SK-N-SH treated with all-trans-retinoic acid at 6 μM for 48 hours (cell line): ENCODE measurements at regions not wholly inside any gene's neighbourhood (a gene's known extent, or its start where the extent isn't known, plus 50 kb on each side); places are given as distances from the start of the nearest gene placed in this dataset.

Experiments used
- ATAC-seq: fragments of 200-7000 bp; cut with Tn5 transposase; 3 replicates; pipeline ENCODE4 v1.9.1; 2020; ENCODE audit warnings: mild to moderate bottlenecking, moderate library complexity
- ARNTL ChIP-seq: fragments of 450-650 bp; formaldehyde crosslinking; IDR thresholded peaks from 2 replicates; pipeline ENCODE4 v1.5.0; 2020; ENCODE audit warnings: low read depth, mild to moderate bottlenecking, moderate library complexity, borderline replicate concordance
- BACH2 ChIP-seq: fragments of 250-450 bp; sonication (Bioruptor Pico); IDR thresholded peaks from 2 replicates; pipeline ENCODE4 v1.9.0; 2021; ENCODE audit warnings: mild to moderate bottlenecking, borderline replicate concordance
- CSDC2 ChIP-seq: fragments of 250-450 bp; sonication (Bioruptor Pico); IDR thresholded peaks from 2 replicates; pipeline ENCODE4 v1.5.0; 2020; ENCODE audit warnings: mild to moderate bottlenecking, moderate library complexity
- ESRRG ChIP-seq: fragments of 250-450 bp; sonication (Bioruptor Pico); IDR thresholded peaks from 2 replicates; pipeline ENCODE4 v1.6.1; 2021; ENCODE audit warnings: mild to moderate bottlenecking
- GLIS3 ChIP-seq: fragments of 250-450 bp; sonication (Bioruptor Pico); IDR thresholded peaks from 2 replicates; pipeline ENCODE4 v1.5.0; 2020; ENCODE audit warnings: mild to moderate bottlenecking, moderate library complexity
- ISL1 ChIP-seq: fragments of 250-450 bp; sonication (Bioruptor Pico); IDR thresholded peaks from 2 replicates; pipeline ENCODE4 v2.1.2; 2022; ENCODE audit warnings: mild to moderate bottlenecking, moderate library complexity
- OSR1 ChIP-seq: fragments of 250-450 bp; sonication (Bioruptor Pico); IDR thresholded peaks from 2 replicates; pipeline ENCODE4 v1.8.0; 2022; ENCODE audit warnings: moderate library complexity, mild to moderate bottlenecking, inconsistent platforms
- PPARA ChIP-seq: fragments of 250-450 bp; sonication (Bioruptor Pico); IDR thresholded peaks from 2 replicates; pipeline ENCODE4 v1.5.0; 2020; ENCODE audit warnings: mild to moderate bottlenecking, borderline replicate concordance
- RARB ChIP-seq: fragments of 250-450 bp; sonication (Bioruptor Pico); IDR thresholded peaks from 2 replicates; pipeline ENCODE4 v1.8.0; 2021; ENCODE audit warnings: mild to moderate bottlenecking, moderate library complexity
- SNAI2 ChIP-seq: fragments of 250-450 bp; sonication (Bioruptor Pico); IDR thresholded peaks from 2 replicates; pipeline ENCODE4 v1.5.0; 2020; ENCODE audit warnings: mild to moderate bottlenecking, moderate library complexity
- TCF4 ChIP-seq: fragments of 250-450 bp; sonication (Bioruptor Pico); IDR thresholded peaks from 2 replicates; pipeline ENCODE4 v1.8.0; 2021; ENCODE audit warnings: mild to moderate bottlenecking, moderate library complexity, borderline replicate concordance
- TOX ChIP-seq: fragments of 250-450 bp; sonication (Bioruptor Pico); IDR thresholded peaks from 2 replicates; pipeline ENCODE4 v1.8.0; 2021; ENCODE audit warnings: mild to moderate bottlenecking, moderate library complexity, borderline replicate concordance
- ZC3H10 ChIP-seq: fragments of 250-450 bp; sonication (Bioruptor Pico); IDR thresholded peaks from 2 replicates; pipeline ENCODE4 v1.5.1; 2021; ENCODE audit warnings: mild to moderate bottlenecking, moderate library complexity
- ZFP3 ChIP-seq: fragments of 250-450 bp; sonication (Bioruptor Pico); IDR thresholded peaks from 2 replicates; pipeline ENCODE4 v1.5.0; 2020; ENCODE audit warnings: mild to moderate bottlenecking, moderate library complexity
- ZFP30 ChIP-seq: fragments of 450-650 bp; formaldehyde crosslinking; IDR thresholded peaks from 2 replicates; pipeline ENCODE4 v1.5.0; 2022; ENCODE audit warnings: mild to moderate bottlenecking, moderate library complexity
- ZNF565 ChIP-seq: fragments of 450-650 bp; formaldehyde crosslinking; conservative IDR thresholded peaks from 2 replicates; pipeline ENCODE4 v1.5.0; 2020; ENCODE audit warnings: low read depth, mild to moderate bottlenecking, moderate library complexity
- ZNF70 ChIP-seq: fragments of 450-650 bp; formaldehyde crosslinking; IDR thresholded peaks from 2 replicates; pipeline ENCODE4 v1.5.0; 2020; ENCODE audit warnings: mild to moderate bottlenecking, moderate library complexity
- ZNF8 ChIP-seq: fragments of 450-650 bp; formaldehyde crosslinking; IDR thresholded peaks from 2 replicates; pipeline ENCODE4 v1.5.0; 2020; ENCODE audit warnings: mild to moderate bottlenecking, moderate library complexity
- TF ChIP-seq, protein P1 (sequence below): fragments of 250-450 bp; sonication (Bioruptor Pico); IDR thresholded peaks from 2 replicates; pipeline ENCODE4 v1.5.1; 2020; ENCODE audit warnings: low read depth, mild to moderate bottlenecking, moderate library complexity
- TF ChIP-seq, protein P2 (sequence below): fragments of 250-450 bp; sonication (Bioruptor Pico); IDR thresholded peaks from 2 replicates; pipeline ENCODE4 v1.8.0; 2021; ENCODE audit warnings: low read depth, mild to moderate bottlenecking, moderate library complexity, borderline replicate concordance
- TF ChIP-seq, protein P3 (sequence below): fragments of 250-450 bp; sonication (Bioruptor Pico); IDR thresholded peaks from 2 replicates; pipeline ENCODE4 v1.5.0; 2020; ENCODE audit warnings: mild to moderate bottlenecking, moderate library complexity
- TF ChIP-seq, protein P4 (sequence below): fragments of 250-450 bp; sonication (Bioruptor Pico); IDR thresholded peaks from 2 replicates; pipeline ENCODE4 v1.5.1; 2021; ENCODE audit warnings: mild to moderate bottlenecking, moderate library complexity
- TF ChIP-seq, protein P5 (sequence below): fragments of 250-450 bp; sonication (Bioruptor Pico); IDR thresholded peaks from 2 replicates; pipeline ENCODE4 v1.8.0; 2020; ENCODE audit warnings: mild to moderate bottlenecking, moderate library complexity, borderline replicate concordance

DNA sequence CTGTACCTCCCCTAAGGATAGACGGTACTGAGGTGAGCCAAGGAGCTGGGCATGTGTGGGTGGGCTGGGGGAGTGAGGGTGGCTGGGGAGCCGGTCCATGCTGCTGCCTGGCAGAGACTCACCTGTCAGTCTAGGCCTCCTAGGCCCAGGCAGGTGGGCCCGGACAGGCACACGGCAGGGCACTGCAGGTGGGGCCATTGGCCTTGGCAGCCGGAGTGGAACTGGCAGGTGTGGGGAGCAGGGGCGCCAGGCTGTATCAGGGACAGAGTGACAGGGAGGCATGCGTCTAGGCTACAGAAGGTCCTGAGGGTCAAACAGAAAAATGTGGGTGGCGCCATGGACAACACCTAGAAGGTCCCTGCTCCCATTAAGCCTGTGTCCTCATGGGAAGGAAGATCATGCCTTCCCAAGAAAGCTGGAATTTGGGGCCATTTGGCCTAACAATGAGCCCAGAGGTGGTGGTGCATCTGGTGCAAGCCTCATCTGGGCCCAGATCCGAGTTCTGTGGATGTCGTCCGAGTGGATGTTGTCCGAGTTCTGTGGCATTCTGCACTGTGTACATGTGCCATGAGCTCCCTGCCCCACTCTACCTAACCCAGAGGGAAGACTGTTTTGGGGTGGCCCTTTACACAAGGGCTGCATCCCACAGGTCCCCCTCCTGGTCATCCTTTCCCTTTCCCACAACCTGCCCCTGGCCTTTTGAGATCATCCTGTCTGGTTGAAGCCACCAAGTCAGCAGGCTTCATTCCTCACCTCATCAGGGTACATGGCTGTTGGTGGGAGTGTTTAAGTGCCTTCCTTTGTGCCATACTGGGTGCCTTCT is 249.7 kb downstream of the GLI2 start:
- ATAC-seq, result no peak
- no peak for TF ChIP-seq RARB (CRISPR knock-in tag)
- TF ChIP-seq ZNF8 (CRISPR knock-in tag), result no peak
- TF ChIP-seq, protein P1, sequence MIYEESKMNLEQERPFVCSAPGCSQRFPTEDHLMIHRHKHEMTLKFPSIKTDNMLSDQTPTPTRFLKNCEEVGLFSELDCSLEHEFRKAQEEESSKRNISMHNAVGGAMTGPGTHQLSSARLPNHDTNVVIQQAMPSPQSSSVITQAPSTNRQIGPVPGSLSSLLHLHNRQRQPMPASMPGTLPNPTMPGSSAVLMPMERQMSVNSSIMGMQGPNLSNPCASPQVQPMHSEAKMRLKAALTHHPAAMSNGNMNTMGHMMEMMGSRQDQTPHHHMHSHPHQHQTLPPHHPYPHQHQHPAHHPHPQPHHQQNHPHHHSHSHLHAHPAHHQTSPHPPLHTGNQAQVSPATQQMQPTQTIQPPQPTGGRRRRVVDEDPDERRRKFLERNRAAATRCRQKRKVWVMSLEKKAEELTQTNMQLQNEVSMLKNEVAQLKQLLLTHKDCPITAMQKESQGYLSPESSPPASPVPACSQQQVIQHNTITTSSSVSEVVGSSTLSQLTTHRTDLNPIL, result no peak
- TF ChIP-seq, protein P2, sequence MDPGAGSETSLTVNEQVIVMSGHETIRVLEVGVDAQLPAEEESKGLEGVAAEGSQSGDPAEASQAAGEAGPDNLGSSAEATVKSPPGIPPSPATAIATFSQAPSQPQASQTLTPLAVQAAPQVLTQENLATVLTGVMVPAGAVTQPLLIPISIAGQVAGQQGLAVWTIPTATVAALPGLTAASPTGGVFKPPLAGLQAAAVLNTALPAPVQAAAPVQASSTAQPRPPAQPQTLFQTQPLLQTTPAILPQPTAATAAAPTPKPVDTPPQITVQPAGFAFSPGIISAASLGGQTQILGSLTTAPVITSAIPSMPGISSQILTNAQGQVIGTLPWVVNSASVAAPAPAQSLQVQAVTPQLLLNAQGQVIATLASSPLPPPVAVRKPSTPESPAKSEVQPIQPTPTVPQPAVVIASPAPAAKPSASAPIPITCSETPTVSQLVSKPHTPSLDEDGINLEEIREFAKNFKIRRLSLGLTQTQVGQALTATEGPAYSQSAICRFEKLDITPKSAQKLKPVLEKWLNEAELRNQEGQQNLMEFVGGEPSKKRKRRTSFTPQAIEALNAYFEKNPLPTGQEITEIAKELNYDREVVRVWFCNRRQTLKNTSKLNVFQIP, result no peak
- no peak for TF ChIP-seq ISL1 (CRISPR knock-in tag)
- TF ChIP-seq, protein P3, sequence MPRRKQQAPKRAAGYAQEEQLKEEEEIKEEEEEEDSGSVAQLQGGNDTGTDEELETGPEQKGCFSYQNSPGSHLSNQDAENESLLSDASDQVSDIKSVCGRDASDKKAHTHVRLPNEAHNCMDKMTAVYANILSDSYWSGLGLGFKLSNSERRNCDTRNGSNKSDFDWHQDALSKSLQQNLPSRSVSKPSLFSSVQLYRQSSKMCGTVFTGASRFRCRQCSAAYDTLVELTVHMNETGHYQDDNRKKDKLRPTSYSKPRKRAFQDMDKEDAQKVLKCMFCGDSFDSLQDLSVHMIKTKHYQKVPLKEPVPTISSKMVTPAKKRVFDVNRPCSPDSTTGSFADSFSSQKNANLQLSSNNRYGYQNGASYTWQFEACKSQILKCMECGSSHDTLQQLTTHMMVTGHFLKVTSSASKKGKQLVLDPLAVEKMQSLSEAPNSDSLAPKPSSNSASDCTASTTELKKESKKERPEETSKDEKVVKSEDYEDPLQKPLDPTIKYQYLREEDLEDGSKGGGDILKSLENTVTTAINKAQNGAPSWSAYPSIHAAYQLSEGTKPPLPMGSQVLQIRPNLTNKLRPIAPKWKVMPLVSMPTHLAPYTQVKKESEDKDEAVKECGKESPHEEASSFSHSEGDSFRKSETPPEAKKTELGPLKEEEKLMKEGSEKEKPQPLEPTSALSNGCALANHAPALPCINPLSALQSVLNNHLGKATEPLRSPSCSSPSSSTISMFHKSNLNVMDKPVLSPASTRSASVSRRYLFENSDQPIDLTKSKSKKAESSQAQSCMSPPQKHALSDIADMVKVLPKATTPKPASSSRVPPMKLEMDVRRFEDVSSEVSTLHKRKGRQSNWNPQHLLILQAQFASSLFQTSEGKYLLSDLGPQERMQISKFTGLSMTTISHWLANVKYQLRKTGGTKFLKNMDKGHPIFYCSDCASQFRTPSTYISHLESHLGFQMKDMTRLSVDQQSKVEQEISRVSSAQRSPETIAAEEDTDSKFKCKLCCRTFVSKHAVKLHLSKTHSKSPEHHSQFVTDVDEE (CRISPR knock-in tag), result no peak
- no peak for TF ChIP-seq CSDC2 (CRISPR knock-in tag)
- no peak for TF ChIP-seq SNAI2 (CRISPR knock-in tag)
- no peak for TF ChIP-seq ZNF565 (CRISPR knock-in tag)
- TF ChIP-seq, protein P4, sequence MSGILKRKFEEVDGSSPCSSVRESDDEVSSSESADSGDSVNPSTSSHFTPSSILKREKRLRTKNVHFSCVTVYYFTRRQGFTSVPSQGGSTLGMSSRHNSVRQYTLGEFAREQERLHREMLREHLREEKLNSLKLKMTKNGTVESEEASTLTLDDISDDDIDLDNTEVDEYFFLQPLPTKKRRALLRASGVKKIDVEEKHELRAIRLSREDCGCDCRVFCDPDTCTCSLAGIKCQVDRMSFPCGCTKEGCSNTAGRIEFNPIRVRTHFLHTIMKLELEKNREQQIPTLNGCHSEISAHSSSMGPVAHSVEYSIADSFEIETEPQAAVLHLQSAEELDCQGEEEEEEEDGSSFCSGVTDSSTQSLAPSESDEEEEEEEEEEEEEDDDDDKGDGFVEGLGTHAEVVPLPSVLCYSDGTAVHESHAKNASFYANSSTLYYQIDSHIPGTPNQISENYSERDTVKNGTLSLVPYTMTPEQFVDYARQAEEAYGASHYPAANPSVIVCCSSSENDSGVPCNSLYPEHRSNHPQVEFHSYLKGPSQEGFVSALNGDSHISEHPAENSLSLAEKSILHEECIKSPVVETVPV (CRISPR knock-in tag), result no peak
- TF ChIP-seq ZC3H10 (CRISPR knock-in tag), result no peak
- no peak for TF ChIP-seq ARNTL (CRISPR knock-in tag)
- TF ChIP-seq BACH2 (CRISPR knock-in tag), result no peak
- TF ChIP-seq ZFP3, result no peak
- no peak for TF ChIP-seq OSR1 (CRISPR knock-in tag)
- no peak for TF ChIP-seq ESRRG
- TF ChIP-seq GLIS3 (CRISPR knock-in tag), result no peak
- TF ChIP-seq, all 23 proteins: peak for 0

DNA sequence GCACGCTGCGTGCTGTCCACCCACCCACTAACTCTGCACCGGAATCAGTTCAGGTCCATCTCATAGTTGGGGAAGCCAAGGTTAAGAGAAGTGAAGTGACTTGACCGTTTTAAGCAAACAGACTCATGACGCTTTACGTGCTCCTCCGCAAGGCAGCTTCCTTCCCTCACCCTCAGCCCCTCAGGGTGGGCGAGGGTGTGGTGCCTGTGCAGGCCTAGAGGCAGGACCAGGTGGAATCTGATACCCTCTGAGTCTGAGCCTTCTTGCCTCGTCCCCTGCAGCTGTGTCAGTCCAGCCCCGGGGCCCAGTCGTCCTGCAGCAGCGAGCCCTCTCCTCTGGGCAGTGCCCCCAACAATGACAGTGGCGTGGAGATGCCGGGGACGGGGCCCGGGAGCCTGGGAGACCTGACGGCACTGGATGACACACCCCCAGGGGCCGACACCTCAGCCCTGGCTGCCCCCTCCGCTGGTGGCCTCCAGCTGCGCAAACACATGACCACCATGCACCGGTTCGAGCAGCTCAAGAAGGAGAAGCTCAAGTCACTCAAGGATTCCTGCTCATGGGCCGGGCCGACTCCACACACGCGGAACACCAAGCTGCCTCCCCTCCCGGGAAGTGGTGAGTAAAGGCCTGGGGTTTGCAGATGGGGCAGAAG is 250.5 kb downstream of the GLI2 start:
- no peak for ATAC-seq
- TF ChIP-seq, protein P4 (CRISPR knock-in tag), result no peak
- TF ChIP-seq ZFP30 (no peak), ZC3H10 (CRISPR knock-in tag) (no peak), ZNF70 (CRISPR knock-in tag) (no peak), BACH2 (CRISPR knock-in tag) (no peak), ZFP3 (no peak), GLIS3 (CRISPR knock-in tag) (no peak), PPARA (CRISPR knock-in tag) (no peak), OSR1 (CRISPR knock-in tag) (no peak), ZNF565 (CRISPR knock-in tag) (no peak), TOX (CRISPR knock-in tag) (no peak), TCF4 (CRISPR knock-in tag) (no peak), ZNF8 (CRISPR knock-in tag) (no peak), RARB (CRISPR knock-in tag) (no peak), ISL1 (CRISPR knock-in tag) (no peak)
- TF ChIP-seq, protein P5, sequence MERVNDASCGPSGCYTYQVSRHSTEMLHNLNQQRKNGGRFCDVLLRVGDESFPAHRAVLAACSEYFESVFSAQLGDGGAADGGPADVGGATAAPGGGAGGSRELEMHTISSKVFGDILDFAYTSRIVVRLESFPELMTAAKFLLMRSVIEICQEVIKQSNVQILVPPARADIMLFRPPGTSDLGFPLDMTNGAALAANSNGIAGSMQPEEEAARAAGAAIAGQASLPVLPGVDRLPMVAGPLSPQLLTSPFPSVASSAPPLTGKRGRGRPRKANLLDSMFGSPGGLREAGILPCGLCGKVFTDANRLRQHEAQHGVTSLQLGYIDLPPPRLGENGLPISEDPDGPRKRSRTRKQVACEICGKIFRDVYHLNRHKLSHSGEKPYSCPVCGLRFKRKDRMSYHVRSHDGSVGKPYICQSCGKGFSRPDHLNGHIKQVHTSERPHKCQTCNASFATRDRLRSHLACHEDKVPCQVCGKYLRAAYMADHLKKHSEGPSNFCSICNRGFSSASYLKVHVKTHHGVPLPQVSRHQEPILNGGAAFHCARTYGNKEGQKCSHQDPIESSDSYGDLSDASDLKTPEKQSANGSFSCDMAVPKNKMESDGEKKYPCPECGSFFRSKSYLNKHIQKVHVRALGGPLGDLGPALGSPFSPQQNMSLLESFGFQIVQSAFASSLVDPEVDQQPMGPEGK (CRISPR knock-in tag), result no peak
- TF ChIP-seq, protein P1, result no peak
